ENCODE measurements at regions not wholly inside any gene's neighbourhood (a gene's known extent, or its start where the extent isn't known, plus 50 kb on each side); places are given as distances from the start of the nearest gene placed in this dataset.
A peak's percentile ranks its signal among the peaks of the same experiment; 100 is the strongest.

DNA sequence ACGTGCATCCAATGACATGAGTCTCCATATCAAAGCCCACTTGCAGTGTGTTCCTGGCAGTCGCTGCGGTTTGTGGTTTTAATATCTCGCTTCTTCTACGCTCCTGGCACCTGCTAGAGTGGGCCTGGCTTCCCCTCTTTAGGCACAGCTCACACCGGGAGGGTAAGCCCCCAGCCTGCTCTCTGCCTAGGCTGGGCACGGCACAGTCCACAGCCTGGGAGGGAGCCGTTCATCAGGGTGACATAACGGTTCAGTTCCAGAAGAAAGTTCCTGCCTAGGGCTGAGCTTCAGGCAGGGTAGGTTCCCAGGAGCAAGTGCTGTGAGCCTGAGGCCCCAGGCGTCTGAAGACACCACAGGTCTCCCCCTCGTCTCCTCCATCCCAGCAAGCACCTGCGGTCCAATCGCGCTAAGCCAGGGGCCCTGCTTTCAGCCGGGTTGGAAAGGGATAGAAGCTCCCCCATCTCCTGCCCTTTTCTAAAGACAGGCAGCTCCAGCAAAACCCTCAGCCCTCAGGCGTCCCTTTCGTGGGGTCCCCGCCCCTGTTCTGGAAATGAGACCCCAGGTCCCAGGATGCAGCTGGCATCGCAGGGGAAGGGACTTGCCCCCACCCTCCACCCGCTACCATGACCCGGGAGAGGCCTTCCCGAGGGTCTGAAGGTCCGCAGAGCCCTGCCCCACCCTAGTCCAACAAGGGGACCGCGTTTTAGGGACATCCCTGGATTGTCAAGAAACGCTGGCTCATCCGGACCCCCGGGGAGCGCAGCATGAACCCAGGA, 121.6 kb upstream of the ZNF507 start:
- no peak for DNase-seq (ENCODE audit: extremely low read depth in 1 of 2, low read depth in 1 of 2)

DNA sequence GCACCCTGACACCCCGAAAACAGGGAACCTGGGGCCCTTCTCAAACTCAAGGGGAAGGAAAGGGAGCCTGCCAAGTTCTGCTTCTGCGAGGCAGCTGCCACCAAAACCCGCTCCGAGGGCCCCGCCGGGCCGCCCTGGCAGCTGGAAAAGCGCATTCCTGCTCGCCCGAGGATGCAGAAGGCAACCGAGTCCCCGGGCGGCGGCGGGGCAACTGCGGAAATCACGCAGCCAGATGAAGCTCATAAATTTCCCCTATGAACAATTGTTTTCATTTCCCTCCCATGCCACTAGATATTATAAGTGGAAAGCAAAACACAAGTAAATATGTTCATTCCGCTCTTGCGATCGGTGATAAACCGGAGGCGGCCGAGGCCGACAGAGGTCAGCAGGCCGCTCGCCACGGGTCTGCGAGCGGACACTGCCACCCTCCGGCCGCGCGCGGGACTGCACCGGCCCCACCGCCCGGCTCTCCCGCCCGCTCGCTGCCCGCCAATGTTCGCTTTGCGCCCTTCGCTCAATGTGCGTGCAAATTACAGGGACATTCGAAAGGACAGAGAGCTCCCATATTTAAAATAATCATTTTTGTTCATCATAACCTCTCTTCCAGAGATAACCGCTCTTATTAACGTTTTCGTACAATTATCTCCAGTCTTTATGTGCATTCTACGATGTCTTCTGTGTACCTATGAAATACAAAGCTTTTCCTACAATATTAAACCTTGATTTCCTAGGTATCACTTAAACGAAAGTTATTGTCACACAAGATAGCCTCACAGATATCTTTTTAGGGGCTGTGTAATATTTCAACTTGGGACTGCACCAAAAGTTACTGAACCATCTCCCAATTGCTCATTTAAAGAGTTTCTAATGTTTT, 120.8 kb upstream of the ZNF507 start:
- peak in 1 of 2 donors; percentile 43 for DNase-seq (ENCODE audit: extremely low read depth in 1 of 2, low read depth in 1 of 2)

DNA sequence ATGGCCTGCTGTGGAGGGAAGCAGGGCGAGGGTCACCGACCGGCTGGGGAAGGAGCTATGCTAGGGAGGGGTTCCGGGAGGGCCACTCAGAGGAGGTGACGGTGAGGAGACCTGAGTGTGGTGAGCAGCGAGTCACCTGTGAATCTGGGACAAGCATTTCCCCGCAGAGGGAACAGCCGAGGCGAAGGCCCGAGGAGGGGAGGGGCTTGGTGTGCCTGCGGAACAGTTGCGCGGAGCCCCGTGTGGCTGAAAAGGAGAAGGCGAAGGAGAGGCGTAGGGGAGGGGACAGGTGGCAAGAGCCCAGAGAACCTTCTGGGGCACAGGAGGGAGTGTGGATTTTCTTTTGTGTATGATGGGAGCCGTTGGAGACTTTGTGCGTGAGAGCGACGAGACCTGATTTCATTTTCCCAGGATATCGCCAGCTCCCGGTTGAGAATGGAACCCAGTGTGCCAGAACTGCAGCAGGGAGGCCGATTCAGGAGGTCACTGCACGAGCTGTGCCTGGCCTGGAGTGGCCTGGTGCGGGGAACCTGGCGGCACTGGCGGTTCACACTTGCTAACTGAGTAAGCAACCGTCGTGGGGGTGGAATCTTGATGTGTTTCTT, 117.7 kb upstream of the ZNF507 start:
- no peak for DNase-seq (ENCODE audit: extremely low read depth in 1 of 2, low read depth in 1 of 2)

DNA sequence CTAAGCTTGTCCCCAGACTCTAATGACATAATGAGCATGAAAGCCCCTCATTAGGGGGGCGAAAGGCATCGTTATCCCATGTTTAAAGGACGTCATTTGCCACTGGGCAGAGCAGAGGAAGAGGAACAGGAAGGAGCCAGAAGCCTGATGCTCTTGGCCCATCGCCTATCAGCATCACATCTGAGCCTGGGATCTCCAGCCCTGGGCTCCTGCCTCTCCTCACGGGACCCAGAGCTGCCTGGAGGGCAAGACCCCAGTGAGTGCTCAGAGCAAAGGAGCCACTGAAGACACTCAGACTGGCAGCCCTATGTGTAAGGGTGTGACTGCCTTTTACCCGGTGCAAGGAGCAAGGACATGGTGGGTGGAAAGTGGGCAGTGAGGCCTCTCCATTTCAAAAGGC, 115.0 kb upstream of the ZNF507 start:
- no peak for DNase-seq (ENCODE audit: extremely low read depth in 1 of 2, low read depth in 1 of 2)

DNA sequence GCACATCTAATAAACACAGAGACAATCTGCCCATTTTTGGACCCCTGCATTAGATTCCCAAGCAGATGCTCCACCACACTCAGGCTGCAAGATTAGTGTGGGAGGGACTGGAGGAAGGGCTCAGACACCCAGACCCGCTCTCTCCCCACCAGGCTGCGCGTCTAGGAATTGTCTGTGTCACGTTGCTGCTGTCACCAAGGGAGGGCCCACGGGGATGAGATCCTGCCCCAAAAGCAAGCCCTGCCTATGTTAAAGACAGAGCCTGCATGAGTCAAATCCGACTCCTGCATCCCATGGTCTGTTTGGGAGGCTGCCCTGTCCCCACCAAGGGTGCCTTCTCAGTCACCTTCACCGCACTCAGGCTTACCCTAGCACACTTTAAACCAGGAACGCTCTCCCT, 114.4 kb upstream of the ZNF507 start:
- no peak for DNase-seq (ENCODE audit: extremely low read depth in 1 of 2, low read depth in 1 of 2)

DNA sequence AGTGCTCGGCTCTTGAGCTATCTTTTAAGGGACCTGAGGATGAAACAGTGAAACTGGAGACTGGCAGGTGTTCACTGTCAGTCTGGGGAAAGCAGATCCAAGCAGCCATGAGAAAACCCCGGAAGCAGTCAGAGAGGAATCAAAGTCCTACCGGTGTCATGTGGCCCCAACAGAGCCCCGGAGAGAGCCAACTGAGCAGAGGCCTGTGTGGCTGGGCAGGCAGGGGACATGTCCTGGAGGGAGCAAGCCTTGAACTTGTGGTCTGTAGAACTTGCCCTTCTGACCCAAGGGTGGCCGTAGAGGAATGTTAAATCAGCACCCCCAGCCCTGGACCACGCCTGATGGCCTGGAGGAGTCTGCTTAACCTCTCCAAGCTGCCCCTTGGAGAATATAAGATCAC, 113.7 kb upstream of the ZNF507 start:
- DNase-seq (ENCODE audit: extremely low read depth in 1 of 2, low read depth in 1 of 2), result no peak

GRCh38 chr19:32232449-32232848, 113.0 kb upstream of the ZNF507 start:
- DNase-seq (ENCODE audit: extremely low read depth in 1 of 2, low read depth in 1 of 2), result no peak

DNA sequence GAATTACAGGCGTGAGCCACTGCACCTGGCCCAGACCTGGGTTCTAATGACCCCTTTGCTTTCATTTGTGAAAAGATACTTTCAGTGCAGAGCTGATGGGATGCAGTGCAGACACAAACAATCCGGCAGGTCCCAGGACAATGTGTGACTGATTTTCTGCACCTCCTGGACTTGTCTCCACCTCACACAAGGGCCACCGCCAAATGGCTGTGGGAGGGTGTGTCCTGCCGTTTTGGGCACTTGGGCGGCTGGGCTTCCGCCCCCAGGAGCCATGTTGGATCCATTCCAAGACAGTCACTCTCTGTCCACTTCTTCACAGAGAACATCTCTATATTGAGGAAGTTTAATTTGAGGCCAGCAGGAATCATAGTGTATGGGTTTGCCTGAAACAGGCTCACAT, 112.3 kb upstream of the ZNF507 start:
- no peak for DNase-seq (ENCODE audit: extremely low read depth in 1 of 2, low read depth in 1 of 2)

DNA sequence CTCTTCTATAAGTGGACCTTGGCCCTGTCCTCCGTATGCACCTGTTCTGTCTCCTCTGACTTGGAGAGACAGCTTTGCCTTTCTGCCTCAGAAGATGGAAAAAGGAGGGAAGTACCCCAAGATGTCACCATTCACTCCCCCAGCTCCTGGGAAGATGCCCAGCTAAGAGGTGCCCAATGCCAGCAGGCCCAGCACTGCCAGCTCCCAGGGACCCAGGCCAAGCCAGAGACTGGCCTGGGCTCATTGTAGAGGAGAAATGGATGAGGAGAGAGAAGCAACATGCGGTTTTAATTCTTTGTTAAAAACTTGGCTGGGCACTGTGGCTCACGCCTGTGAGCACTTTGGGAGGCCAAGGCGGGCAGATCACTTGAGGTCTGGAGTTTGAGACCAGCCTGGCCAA, 111.5 kb upstream of the ZNF507 start:
- no peak for DNase-seq (ENCODE audit: extremely low read depth in 1 of 2, low read depth in 1 of 2)

DNA sequence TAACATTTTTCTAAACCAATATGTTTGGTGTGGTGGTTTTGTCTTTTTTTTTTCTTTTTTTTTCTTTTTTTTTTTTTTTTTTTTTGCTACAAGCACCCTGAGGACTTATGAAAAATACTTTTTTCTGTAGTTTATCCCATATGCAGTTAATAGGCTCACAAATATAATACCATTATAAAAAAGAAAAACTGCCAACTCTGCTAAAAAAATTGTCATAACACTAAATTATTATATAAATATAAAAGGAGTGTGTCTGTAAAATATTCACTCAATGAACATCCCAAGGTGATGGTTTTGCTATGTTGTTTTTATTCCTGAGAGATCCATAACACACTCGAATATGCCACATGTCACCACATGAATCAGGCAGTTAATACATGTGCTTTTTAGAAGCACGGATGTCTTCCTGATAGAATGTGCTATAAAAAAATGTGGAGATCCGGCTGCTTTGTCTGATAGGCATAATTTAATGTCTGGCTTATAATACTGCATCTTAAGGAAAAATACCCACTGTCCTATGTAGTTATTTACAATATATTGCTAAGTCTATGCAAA, 110.7 kb upstream of the ZNF507 start:
- no peak for DNase-seq (ENCODE audit: extremely low read depth in 1 of 2, low read depth in 1 of 2)

DNA sequence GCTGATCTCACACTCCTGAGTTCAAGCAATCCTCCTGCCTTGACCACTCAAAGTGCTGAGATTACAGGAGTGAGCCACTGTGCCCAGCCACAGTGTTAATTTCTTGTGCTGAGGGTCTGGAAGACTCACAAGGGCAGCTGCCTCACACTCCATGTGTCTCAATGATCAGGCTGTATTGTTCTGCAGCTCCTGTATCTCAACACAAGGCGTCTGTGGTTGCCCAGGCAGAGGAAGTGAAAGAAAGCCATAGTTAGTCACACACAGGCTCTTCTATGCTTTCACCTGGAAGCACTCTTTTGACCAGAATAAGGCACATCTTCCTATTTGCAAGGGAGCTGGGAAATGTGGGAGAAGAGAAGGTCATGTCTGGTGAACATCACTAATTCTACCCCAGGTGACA, 107.3 kb upstream of the ZNF507 start:
- no peak for DNase-seq (ENCODE audit: extremely low read depth in 1 of 2, low read depth in 1 of 2)

DNA sequence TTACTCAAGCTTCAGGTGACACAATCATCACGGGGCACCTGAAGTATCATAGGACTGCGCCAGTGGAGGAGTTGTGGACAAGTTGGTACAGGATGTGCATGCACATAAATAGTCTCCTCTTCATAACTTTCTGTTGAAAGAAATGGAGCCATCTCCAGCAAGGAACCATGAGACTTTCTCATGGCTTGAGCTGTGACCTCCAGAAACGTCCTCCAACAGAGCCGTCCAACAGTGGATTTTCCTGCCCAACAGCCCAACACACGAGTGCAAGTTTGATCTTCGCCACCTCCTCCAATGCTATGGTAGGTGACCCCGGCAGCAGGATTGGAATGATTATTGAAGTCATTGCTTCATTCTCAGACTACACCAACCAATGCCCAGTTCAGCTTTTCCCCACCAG, 105.1 kb upstream of the ZNF507 start:
- no peak for DNase-seq (ENCODE audit: extremely low read depth in 1 of 2, low read depth in 1 of 2)

GRCh38 chr19:32241306-32241705, 104.1 kb upstream of the ZNF507 start:
- DNase-seq (ENCODE audit: extremely low read depth in 1 of 2, low read depth in 1 of 2), result no peak

DNA sequence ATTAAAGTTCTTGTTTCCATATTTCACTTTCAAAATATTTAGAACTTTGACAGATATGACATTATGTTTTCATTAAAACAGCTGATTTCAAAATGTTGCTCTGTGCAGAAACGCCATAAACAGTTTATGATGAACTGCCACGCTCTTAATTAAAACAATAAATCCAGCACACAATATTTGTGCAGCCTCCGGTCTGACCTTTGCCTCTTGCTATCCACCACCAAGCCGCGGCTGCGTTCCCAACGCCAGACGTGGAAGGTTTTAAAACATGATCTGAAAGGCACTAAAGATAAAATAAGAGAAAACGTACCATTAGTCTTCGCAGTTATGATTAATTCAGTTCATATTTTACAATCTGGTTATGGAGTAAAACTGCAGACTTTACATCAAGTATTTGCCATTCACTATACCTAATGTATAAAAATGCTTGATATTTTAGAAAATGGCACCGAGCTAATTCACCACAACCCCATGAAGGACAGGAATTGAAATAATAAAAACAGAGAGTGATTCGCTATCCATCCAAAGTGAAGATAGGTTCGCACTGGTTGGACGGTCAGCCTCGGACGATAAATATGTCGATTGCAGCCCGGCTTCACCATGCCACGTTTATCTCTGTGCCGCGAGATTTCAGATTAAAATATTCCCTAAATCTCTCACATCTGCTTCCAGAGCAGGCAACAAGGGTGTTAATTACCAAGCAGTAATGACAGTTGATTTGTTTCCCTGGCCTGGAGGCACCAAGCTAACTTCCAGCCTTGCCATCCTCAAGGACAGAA, 103.3 kb upstream of the ZNF507 start:
- no peak for DNase-seq (ENCODE audit: extremely low read depth in 1 of 2, low read depth in 1 of 2)

- DNase-seq (ENCODE audit: extremely low read depth in 1 of 2, low read depth in 1 of 2), result no peak
Measured at GRCh38 chr19:32246006-32246405, 99.4 kb upstream of the ZNF507 start.

DNA sequence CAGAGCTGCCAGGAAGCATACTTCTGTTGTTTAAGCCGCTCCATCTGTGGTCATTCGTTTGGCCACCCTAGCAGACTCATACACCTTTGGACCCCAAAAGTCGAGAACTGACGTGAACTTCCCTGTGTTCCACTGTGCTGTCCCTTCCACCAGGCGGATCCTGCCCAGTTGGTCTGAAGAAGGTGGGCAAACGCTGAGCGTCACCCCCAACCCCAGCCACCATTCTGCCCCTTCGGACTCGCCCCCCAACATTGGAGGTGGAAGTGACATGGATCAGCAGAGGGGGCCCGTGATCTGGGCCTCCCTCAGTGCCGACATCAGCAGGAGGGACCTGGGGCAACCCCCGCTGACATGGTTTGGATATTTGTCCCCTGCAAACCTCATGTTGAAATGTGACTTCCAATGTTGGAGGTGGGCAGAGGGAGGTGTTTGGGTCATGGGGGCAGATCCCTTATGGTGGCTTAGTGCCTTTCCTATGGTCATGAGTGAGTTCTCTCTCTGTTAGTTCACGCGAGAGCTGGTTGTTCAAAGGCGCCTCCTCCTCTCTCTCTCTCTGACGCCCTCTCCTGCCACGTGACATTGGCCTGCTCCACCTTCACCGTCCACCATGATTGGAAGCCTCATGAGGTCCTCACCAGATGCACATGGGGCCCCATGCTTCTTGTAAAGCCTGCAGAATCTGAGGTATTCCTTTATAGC, 93.6 kb upstream of the ZNF507 start:
- no peak for DNase-seq (ENCODE audit: extremely low read depth in 1 of 2, low read depth in 1 of 2)

GRCh38 chr19:32252333-32252669, 93.1 kb upstream of the ZNF507 start:
- DNase-seq (ENCODE audit: extremely low read depth in 1 of 2, low read depth in 1 of 2), result no peak

GRCh38 chr19:32253683-32254508, 91.5 kb upstream of the ZNF507 start:
- no peak for DNase-seq (ENCODE audit: extremely low read depth in 1 of 2, low read depth in 1 of 2)

GRCh38 chr19:32254509-32254890, 90.9 kb upstream of the ZNF507 start:
- DNase-seq (ENCODE audit: extremely low read depth in 1 of 2, low read depth in 1 of 2), result no peak

Data from activated CD8-positive, alpha-beta memory T cell treated with anti-CD3 and anti-CD28 coated beads for 1 hour (primary cell).